H9 (cell line): ENCODE measurements at regions not wholly inside any gene's neighbourhood (a gene's known extent, or its start where the extent isn't known, plus 50 kb on each side); places are given as distances from the start of the nearest gene placed in this dataset.

Experiments used
- DNase-seq: peaks from one replicate; pipeline ENCODE4 v3.0.0-alpha.2; 2017
- H2AFZ ChIP-seq: one replicate; pipeline ENCODE4 v1.6.1; 2013; ENCODE audit warnings: mild to moderate bottlenecking, low read length, control low read depth, moderate library complexity
- H2AK5ac ChIP-seq: 2 replicates; pipeline ENCODE4 v1.6.1; 2013; ENCODE audit warnings: low read length, control low read depth, mixed read lengths; ENCODE audit not compliant: insufficient read length
- H2BK120ac ChIP-seq: one replicate; pipeline ENCODE4 v1.6.1; 2013; ENCODE audit warnings: low read depth, mild to moderate bottlenecking, low read length, control low read depth, inconsistent platforms; ENCODE audit not compliant: poor library complexity, severe bottlenecking
- H2BK12ac ChIP-seq: 2 replicates; pipeline ENCODE4 v1.6.1; 2013; ENCODE audit warnings: low read length, control low read depth, mixed read lengths, low read depth; ENCODE audit not compliant: insufficient read length
- H2BK15ac ChIP-seq: 2 replicates; pipeline ENCODE4 v1.6.1; 2013; ENCODE audit warnings: low read depth, low read length, control low read depth
- H2BK20ac ChIP-seq: one replicate; pipeline ENCODE4 v1.6.1; 2013; ENCODE audit warnings: low read depth, mild to moderate bottlenecking, low read length, control low read depth, inconsistent platforms; ENCODE audit not compliant: poor library complexity, severe bottlenecking
- H2BK5ac ChIP-seq: 2 replicates; pipeline ENCODE4 v1.6.1; 2013; ENCODE audit warnings: low read length, control low read depth, mixed read lengths; ENCODE audit not compliant: insufficient read length
- H3K14ac ChIP-seq: 2 replicates; pipeline ENCODE4 v1.6.1; 2013; ENCODE audit warnings: low read length, control low read depth; ENCODE audit not compliant: insufficient read depth
- H3K18ac ChIP-seq: 2 replicates; pipeline ENCODE4 v1.6.1; 2013; ENCODE audit warnings: low read depth, mild to moderate bottlenecking, mixed read lengths, low read length, control low read depth; ENCODE audit not compliant: insufficient read length
- H3K23ac ChIP-seq: 2 replicates; pipeline ENCODE4 v1.6.1; 2013; ENCODE audit warnings: low read length, control low read depth, mixed read lengths, low read depth; ENCODE audit not compliant: insufficient read length
- H3K23me2 ChIP-seq: 2 replicates; pipeline ENCODE4 v1.6.1; 2013; ENCODE audit warnings: low read depth, mild to moderate bottlenecking, mixed read lengths, low read length, control low read depth; ENCODE audit not compliant: insufficient read length, poor library complexity, severe bottlenecking
- H3K27ac ChIP-seq: 2 replicates; pipeline ENCODE4 v1.5.1; 2013; ENCODE audit warnings: low read length, control low read depth, mixed read lengths, low read depth; ENCODE audit not compliant: insufficient read length
- H3K27me3 ChIP-seq: 2 replicates; pipeline ENCODE4 v1.6.1; 2013; ENCODE audit warnings: low read length, control low read depth, inconsistent platforms; ENCODE audit not compliant: insufficient read depth
- H3K4ac ChIP-seq: 2 replicates; pipeline ENCODE4 v1.6.1; 2013; ENCODE audit warnings: low read depth, mild to moderate bottlenecking, control low read depth, inconsistent platforms, low read length, moderate library complexity
- H3K4me1 ChIP-seq: 2 replicates; pipeline ENCODE4 v1.6.1; 2013; ENCODE audit warnings: low read length, control low read depth, inconsistent platforms; ENCODE audit not compliant: insufficient read depth
- H3K4me2 ChIP-seq: 2 replicates; pipeline ENCODE4 v1.6.1; 2013; ENCODE audit warnings: low read length, control low read depth, mixed read lengths; ENCODE audit not compliant: insufficient read length, insufficient read depth
- H3K56ac ChIP-seq: 2 replicates; pipeline ENCODE4 v1.6.1; 2013; ENCODE audit warnings: low read depth, mild to moderate bottlenecking, mixed read lengths, low read length, control low read depth; ENCODE audit not compliant: insufficient read length
- H3K79me1 ChIP-seq: 2 replicates; pipeline ENCODE4 v1.6.1; 2013; ENCODE audit warnings: low read depth, mild to moderate bottlenecking, moderate library complexity, low read length, control low read depth, inconsistent platforms; ENCODE audit not compliant: insufficient read depth, poor library complexity, severe bottlenecking
- H3K79me2 ChIP-seq: 2 replicates; pipeline ENCODE4 v1.6.1; 2013; ENCODE audit warnings: low read length, control low read depth, inconsistent platforms; ENCODE audit not compliant: insufficient read depth
- H3K9ac ChIP-seq: 2 replicates; pipeline ENCODE4 v1.6.1; 2013; ENCODE audit warnings: low read length, control low read depth, mixed read lengths; ENCODE audit not compliant: insufficient read length; ENCODE audit errors: extremely low read depth
- H3K9me3 ChIP-seq: one replicate; pipeline ENCODE4 v1.6.1; 2013; ENCODE audit warnings: low read depth, low read length, inconsistent platforms; ENCODE audit not compliant: control insufficient read depth
- H3T11ph ChIP-seq: one replicate; pipeline ENCODE4 v1.6.1; 2013; ENCODE audit warnings: mild to moderate bottlenecking, low read length, control low read depth, inconsistent platforms
- H4K20me1 ChIP-seq: one replicate; pipeline ENCODE4 v1.6.1; 2013; ENCODE audit not compliant: control insufficient read depth, insufficient read length, insufficient read depth
- H4K5ac ChIP-seq: 2 replicates; pipeline ENCODE4 v1.6.1; 2013; ENCODE audit warnings: low read depth, mild to moderate bottlenecking, mixed read lengths, low read length, control low read depth; ENCODE audit not compliant: insufficient read length
- H4K8ac ChIP-seq: replicated peaks from 2 replicates; pipeline ENCODE4 v1.6.1; 2013; ENCODE audit warnings: low read length, control low read depth, mixed read lengths, low read depth; ENCODE audit not compliant: insufficient read length
- H4K91ac ChIP-seq: 2 replicates; pipeline ENCODE4 v1.6.1; 2013; ENCODE audit warnings: low read depth, mild to moderate bottlenecking, moderate library complexity, mixed read lengths, low read length, control low read depth; ENCODE audit not compliant: insufficient read length
- H3K27ac Mint-ChIP-seq, 3 experiments: 2 replicates in 2 of 3; 3 replicates in 1 of 3; pipeline ENCODE4 v1.8.0; 2020 to 2021; ENCODE audit warnings: mixed read lengths in 3 of 3, mild to moderate bottlenecking in 1 of 3, moderate library complexity in 1 of 3
- H3K27me3 Mint-ChIP-seq: 2 replicates; pipeline ENCODE4 v1.8.0; 2021; ENCODE audit warnings: low read depth, mild to moderate bottlenecking, moderate library complexity, mixed read lengths
- H3K36me3 Mint-ChIP-seq, 3 experiments: 2 replicates in 2 of 3; 3 replicates in 1 of 3; pipeline ENCODE4 v1.8.0; 2020 to 2021; ENCODE audit warnings: low read depth in 3 of 3, mixed read lengths in 3 of 3; ENCODE audit not compliant: insufficient read depth in 1 of 3
- H3K4me1 Mint-ChIP-seq, 2 experiments: 2 replicates each; pipeline ENCODE4 v1.8.0; 2020; ENCODE audit warnings: mixed read lengths in 2 of 2
- H3K4me3 Mint-ChIP-seq, 2 experiments: 2 replicates in 1 of 2; 3 replicates in 1 of 2; pipeline ENCODE4 v1.8.0; 2020 to 2021; ENCODE audit warnings: mild to moderate bottlenecking in 2 of 2, mixed read lengths in 2 of 2, moderate library complexity in 1 of 2
- H3K9me3 Mint-ChIP-seq, 2 experiments: 2 replicates in 1 of 2; 3 replicates in 1 of 2; pipeline ENCODE4 v1.8.0; 2020; ENCODE audit warnings: mild to moderate bottlenecking in 2 of 2, mixed read lengths in 2 of 2, moderate library complexity in 1 of 2
- WGBS: extraction: QIAGEN DNeasy Blood & Tissue Kit; methylation state at CpG from one replicate; pipeline ENCODE4 v1.1.7; 2013; ENCODE audit warnings: missing lambda C conversion rate, low lambda C conversion rate, mixed read lengths; ENCODE audit not compliant: insufficient read length; ENCODE audit errors: extremely low coverage; 5-methylcytosine and 5-hydroxymethylcytosine counted together
- TF ChIP-seq, protein P1 (sequence below): fragments of 200-600 bp; sonication (generic); conservative IDR thresholded peaks from 3 replicates; pipeline ENCODE4 v1.8.0; 2021; ENCODE audit warnings: antibody characterized with exemption, mild to moderate bottlenecking

DNA sequence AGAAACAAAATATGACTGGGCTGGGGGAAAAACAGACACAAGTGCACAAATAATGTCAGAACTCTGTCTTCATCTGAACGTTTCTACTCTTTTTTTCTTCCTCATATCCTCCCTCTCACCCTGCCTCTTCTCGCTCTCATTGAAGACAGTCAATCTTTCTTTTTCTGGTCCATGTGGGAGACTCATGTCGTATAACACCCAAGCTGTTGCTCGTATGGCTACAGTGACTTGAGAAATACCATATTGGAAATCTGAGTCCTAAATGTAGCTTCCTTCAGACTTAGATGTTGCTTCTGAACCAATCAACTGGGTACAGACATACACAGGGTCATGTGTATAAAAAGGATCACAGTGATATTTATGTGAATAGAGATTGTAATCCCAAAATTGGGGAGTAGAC, 579.8 kb upstream of the CELF2 start:
- no peak overlapping the region for H4K5ac ChIP-seq
- no peak overlapping the region for H3K4me3 Mint-ChIP-seq
- H4K91ac ChIP-seq: no peak overlapping the region
- H3K14ac ChIP-seq: no peak overlapping the region
- H3K4me1 Mint-ChIP-seq: peaks cover 0 to 3% of the 10 kb centered on the region in 2 experiments; a peak in 1 of 4 replicates
- no peak overlapping the region for H3K18ac ChIP-seq
- no peak overlapping the region for H2BK5ac ChIP-seq
- H3K9ac ChIP-seq: no peak overlapping the region
- no peaks in the 10 kb centered on the region; the same call in 1 of the 2 replicates for H3K27me3 Mint-ChIP-seq
- H2AFZ ChIP-seq: no peak overlapping the region
- no peaks in the 10 kb centered on the region for H3K27me3 ChIP-seq
- no peak overlapping the region for H2BK15ac ChIP-seq
- H3K27ac ChIP-seq: no peak overlapping the region
- H3K27ac Mint-ChIP-seq: no peak overlapping the region
- no peak overlapping the region for H2BK120ac ChIP-seq
- H4K20me1 ChIP-seq: no peaks in the 10 kb centered on the region
- H2AK5ac ChIP-seq: no peak overlapping the region
- H3K79me2 ChIP-seq: no peaks in the 10 kb centered on the region
- H2BK20ac ChIP-seq: no peak overlapping the region
- no CpG with 5 or more reads among the region's 4 CpGs for WGBS
- H4K8ac ChIP-seq: no peak overlapping the region
- H3K4me2 ChIP-seq: no peak overlapping the region
- peaks cover 0 to 11% of the 10 kb centered on the region in 2 experiments; a peak in 3 of 5 replicates for H3K9me3 Mint-ChIP-seq
- no peak overlapping the region for H2BK12ac ChIP-seq
- H3K4me1 ChIP-seq: no peaks in the 10 kb centered on the region
- TF ChIP-seq, protein P1, sequence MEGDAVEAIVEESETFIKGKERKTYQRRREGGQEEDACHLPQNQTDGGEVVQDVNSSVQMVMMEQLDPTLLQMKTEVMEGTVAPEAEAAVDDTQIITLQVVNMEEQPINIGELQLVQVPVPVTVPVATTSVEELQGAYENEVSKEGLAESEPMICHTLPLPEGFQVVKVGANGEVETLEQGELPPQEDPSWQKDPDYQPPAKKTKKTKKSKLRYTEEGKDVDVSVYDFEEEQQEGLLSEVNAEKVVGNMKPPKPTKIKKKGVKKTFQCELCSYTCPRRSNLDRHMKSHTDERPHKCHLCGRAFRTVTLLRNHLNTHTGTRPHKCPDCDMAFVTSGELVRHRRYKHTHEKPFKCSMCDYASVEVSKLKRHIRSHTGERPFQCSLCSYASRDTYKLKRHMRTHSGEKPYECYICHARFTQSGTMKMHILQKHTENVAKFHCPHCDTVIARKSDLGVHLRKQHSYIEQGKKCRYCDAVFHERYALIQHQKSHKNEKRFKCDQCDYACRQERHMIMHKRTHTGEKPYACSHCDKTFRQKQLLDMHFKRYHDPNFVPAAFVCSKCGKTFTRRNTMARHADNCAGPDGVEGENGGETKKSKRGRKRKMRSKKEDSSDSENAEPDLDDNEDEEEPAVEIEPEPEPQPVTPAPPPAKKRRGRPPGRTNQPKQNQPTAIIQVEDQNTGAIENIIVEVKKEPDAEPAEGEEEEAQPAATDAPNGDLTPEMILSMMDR: no peak
- no peaks in the 10 kb centered on the region for H3K23me2 ChIP-seq
- H3T11ph ChIP-seq: no peak overlapping the region
- H3K36me3 Mint-ChIP-seq: peaks cover 0 to 6% (median 0%) of the 10 kb centered on the region in 3 experiments; a peak in 1 of 7 replicates
- H3K79me1 ChIP-seq: no peaks in the 10 kb centered on the region
- no peak overlapping the region for H3K4ac ChIP-seq
- DNase-seq: no peak
- H3K56ac ChIP-seq: no peak overlapping the region
- H3K23ac ChIP-seq: no peak overlapping the region
- H3K9me3 ChIP-seq: no peaks in the 10 kb centered on the region
